ENCODE measurements at regions not wholly inside any gene's neighbourhood (a gene's known extent, or its start where the extent isn't known, plus 50 kb on each side); places are given as distances from the start of the nearest gene placed in this dataset.

DNA sequence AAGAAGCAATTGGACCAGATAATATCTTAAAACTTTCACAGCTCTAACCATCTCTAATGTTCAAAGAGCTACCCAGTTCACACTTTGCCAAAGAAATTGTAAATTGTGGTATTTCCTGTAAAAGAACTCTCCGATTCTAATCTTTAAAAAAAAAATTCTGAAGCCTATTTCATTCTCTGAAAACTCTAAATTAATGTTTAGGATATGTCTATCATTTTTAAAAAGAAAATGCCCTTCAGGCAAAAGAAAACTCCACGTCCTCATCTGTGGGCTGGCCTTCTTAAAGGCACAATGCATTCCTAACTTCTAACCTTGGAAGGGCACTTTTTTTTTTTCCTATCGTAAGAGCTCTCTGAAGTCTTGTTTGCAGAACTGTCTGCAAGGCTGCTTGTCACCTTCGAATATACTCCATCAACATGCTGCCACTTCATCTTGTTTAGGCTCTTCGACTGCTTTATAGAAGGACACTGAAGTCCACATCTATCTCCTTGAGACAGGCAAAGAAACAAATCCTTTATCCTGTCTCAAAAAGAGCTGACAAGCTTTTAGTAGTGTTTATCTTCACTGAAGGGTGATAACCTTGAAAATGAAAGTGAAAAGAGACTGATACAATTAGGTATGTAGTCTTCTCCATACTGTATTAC is 124.3 kb upstream of the SLC39A10 start:
- TF ChIP-seq, protein P1, sequence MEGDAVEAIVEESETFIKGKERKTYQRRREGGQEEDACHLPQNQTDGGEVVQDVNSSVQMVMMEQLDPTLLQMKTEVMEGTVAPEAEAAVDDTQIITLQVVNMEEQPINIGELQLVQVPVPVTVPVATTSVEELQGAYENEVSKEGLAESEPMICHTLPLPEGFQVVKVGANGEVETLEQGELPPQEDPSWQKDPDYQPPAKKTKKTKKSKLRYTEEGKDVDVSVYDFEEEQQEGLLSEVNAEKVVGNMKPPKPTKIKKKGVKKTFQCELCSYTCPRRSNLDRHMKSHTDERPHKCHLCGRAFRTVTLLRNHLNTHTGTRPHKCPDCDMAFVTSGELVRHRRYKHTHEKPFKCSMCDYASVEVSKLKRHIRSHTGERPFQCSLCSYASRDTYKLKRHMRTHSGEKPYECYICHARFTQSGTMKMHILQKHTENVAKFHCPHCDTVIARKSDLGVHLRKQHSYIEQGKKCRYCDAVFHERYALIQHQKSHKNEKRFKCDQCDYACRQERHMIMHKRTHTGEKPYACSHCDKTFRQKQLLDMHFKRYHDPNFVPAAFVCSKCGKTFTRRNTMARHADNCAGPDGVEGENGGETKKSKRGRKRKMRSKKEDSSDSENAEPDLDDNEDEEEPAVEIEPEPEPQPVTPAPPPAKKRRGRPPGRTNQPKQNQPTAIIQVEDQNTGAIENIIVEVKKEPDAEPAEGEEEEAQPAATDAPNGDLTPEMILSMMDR (IDR thresholded peaks at IDR 0.05), result no peak
- TF ChIP-seq POLR2AphosphoS5 (IDR thresholded peaks at IDR 0.05) (no peak), POLR2A (IDR thresholded peaks at IDR 0.05) (no peak), EP300 (IDR thresholded peaks at IDR 0.05) (no peak)

Measured in sigmoid colon (tissue), 4 donors.